A549 (cell line): ENCODE measurements at regions not wholly inside any gene's neighbourhood (a gene's known extent, or its start where the extent isn't known, plus 50 kb on each side); places are given as distances from the start of the nearest gene placed in this dataset.

Experiments
- CEBPB ChIP-seq, 2 experiments: fragments of >200 bp in 1 of 2; sonication (Bioruptor Twin) in 1 of 2; formaldehyde crosslinking in 1 of 2; IDR thresholded peaks; 2 replicates each; pipeline ENCODE4 v1.6.1; 2012 to 2016
- CHD2 ChIP-seq: fragments of 150-350 bp; IDR thresholded peaks from 2 replicates; pipeline ENCODE4 v1.6.1; 2014; ENCODE audit warnings: low read length; ENCODE audit not compliant: partially characterized antibody
- E2F6 ChIP-seq: IDR thresholded peaks from 2 replicates; pipeline ENCODE4 v1.6.1; 2012; ENCODE audit warnings: low read depth, borderline replicate concordance
- KDM5A ChIP-seq: fragments of 200-600 bp; sonication (generic); IDR thresholded peaks from 2 replicates; pipeline ENCODE4 v1.6.1; 2016; ENCODE audit warnings: antibody characterized with exemption, mild to moderate bottlenecking
- POLR2A ChIP-seq: IDR thresholded peaks from 2 replicates; pipeline ENCODE4 v1.6.1; 2012; ENCODE audit warnings: mild to moderate bottlenecking, low read length
- RAD21 ChIP-seq, 2 experiments: fragments of >200 bp in 1 of 2; sonication (Bioruptor Twin) in 1 of 2; formaldehyde crosslinking in 1 of 2; IDR thresholded peaks in 1 of 2; conservative IDR thresholded peaks in 1 of 2; 2 replicates in 1 of 2; 3 replicates in 1 of 2; pipeline ENCODE4 v1.6.1; 2012 to 2018; ENCODE audit warnings: inconsistent platforms in 1 of 2
- TF ChIP-seq, protein P1 (sequence below): fragments of 200-600 bp; sonication (generic); IDR thresholded peaks from 2 replicates; pipeline ENCODE4 v1.6.1; 2016; ENCODE audit warnings: antibody characterized with exemption, mild to moderate bottlenecking, moderate library complexity
- TF ChIP-seq, protein P2 (sequence below): fragments of >200 bp; sonication (Bioruptor Twin); formaldehyde crosslinking; IDR thresholded peaks from 3 replicates; pipeline ENCODE4 v1.5.1; 2016

DNA sequence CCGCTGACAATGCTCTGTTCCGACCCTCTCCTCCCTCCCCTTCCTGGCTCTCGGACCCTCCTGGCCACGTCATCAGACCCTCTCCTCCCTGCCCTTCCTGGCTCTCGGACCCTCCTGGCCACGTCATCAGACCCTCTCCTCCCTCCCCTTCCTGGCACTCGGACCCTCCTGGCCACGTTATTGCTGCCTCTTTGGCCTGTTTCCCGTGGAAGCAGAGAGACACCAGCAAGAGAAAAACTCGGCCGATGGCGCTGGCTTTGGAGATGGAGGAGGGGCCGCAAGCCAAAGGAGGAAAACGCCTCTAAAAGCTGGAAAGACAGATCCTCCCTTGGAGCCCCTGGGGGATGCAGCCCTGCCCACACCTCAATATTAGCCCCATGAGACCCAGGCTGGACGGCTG is 463.3 kb downstream of the BRD1 start:
- TF ChIP-seq POLR2A (no peak), CHD2 (no peak), CEBPB (IDR thresholded peaks at IDR 0.05) (no peak), E2F6 (no peak), KDM5A (no peak), RAD21 (conservative IDR thresholded peaks at IDR 0.05 in 1 of 2, IDR thresholded peaks at IDR 0.05 in 1 of 2) (no peak)
- TF ChIP-seq, protein P1, sequence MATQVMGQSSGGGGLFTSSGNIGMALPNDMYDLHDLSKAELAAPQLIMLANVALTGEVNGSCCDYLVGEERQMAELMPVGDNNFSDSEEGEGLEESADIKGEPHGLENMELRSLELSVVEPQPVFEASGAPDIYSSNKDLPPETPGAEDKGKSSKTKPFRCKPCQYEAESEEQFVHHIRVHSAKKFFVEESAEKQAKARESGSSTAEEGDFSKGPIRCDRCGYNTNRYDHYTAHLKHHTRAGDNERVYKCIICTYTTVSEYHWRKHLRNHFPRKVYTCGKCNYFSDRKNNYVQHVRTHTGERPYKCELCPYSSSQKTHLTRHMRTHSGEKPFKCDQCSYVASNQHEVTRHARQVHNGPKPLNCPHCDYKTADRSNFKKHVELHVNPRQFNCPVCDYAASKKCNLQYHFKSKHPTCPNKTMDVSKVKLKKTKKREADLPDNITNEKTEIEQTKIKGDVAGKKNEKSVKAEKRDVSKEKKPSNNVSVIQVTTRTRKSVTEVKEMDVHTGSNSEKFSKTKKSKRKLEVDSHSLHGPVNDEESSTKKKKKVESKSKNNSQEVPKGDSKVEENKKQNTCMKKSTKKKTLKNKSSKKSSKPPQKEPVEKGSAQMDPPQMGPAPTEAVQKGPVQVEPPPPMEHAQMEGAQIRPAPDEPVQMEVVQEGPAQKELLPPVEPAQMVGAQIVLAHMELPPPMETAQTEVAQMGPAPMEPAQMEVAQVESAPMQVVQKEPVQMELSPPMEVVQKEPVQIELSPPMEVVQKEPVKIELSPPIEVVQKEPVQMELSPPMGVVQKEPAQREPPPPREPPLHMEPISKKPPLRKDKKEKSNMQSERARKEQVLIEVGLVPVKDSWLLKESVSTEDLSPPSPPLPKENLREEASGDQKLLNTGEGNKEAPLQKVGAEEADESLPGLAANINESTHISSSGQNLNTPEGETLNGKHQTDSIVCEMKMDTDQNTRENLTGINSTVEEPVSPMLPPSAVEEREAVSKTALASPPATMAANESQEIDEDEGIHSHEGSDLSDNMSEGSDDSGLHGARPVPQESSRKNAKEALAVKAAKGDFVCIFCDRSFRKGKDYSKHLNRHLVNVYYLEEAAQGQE = no peak
- TF ChIP-seq, protein P2, sequence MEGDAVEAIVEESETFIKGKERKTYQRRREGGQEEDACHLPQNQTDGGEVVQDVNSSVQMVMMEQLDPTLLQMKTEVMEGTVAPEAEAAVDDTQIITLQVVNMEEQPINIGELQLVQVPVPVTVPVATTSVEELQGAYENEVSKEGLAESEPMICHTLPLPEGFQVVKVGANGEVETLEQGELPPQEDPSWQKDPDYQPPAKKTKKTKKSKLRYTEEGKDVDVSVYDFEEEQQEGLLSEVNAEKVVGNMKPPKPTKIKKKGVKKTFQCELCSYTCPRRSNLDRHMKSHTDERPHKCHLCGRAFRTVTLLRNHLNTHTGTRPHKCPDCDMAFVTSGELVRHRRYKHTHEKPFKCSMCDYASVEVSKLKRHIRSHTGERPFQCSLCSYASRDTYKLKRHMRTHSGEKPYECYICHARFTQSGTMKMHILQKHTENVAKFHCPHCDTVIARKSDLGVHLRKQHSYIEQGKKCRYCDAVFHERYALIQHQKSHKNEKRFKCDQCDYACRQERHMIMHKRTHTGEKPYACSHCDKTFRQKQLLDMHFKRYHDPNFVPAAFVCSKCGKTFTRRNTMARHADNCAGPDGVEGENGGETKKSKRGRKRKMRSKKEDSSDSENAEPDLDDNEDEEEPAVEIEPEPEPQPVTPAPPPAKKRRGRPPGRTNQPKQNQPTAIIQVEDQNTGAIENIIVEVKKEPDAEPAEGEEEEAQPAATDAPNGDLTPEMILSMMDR = no peak
